Dedifferentiated amniotic fluid mesenchymal stem cell (primary cell): ENCODE measurements at regions not wholly inside any gene's neighbourhood (a gene's known extent, or its start where the extent isn't known, plus 50 kb on each side); places are given as distances from the start of the nearest gene placed in this dataset.

Experiments
- DNase-seq: peaks from one replicate; pipeline ENCODE4 v3.0.0-alpha.2; 2016; ENCODE audit errors: extremely low spot score

DNA sequence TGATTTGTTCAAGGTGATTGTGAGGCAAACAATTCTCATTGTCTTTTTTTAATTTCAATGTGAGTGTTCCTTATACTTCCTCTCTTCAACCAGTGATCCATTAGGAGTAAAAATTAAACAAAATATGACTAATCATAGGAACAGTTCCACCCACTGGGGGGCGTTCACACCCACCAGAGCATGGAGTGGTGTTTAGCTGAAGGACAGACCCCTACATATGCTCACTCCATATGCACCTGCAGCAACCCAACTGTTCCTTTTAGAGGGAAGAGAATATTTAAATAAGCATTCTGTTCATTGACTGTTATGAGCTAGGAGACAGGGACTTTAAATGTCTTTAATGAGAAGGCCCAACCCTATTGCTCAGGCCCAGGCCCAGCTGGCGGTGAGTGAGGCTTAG, 78.7 kb upstream of the DRD2 start:
- DNase-seq: no peak

DNA sequence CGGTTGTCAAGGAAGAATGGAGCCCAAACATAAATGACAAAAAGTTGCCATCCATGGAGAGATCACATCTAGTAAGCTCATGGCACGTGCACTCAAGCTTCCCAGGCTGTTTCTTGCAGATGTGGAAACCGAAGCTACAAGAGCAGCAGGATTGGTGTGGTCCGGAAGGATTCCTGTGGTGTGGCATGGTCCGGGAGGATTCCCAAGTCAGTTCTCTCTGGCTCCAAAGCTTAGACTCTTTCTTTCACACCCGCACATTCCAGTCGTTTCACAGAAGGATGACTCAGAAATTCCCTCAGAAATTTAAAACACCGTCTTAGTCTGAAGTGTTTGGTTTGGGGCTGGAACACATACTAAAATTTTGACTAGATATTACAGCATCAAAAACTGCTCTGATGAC, 78.0 kb upstream of the DRD2 start:
- peak; percentile 95 for DNase-seq

DNA sequence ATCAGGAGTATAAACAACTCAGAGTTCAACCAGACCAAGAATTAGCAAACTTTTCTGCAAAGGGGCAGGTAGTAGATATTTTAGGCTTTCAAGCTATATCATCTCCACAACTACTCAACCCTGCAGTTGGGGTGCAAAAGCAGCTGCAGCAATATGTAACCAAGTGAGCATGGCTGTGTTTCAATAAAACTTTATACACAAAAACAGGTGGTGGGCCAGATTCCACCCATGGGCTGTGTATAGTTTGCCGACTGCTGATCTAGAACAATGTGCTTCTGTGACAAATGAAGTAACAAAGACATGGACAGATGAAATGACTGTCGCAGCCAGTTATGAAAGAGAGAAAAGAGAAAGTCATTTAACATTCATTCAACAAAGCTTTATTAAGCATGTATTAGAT, 77.1 kb upstream of the DRD2 start:
- no peak for DNase-seq

DNA sequence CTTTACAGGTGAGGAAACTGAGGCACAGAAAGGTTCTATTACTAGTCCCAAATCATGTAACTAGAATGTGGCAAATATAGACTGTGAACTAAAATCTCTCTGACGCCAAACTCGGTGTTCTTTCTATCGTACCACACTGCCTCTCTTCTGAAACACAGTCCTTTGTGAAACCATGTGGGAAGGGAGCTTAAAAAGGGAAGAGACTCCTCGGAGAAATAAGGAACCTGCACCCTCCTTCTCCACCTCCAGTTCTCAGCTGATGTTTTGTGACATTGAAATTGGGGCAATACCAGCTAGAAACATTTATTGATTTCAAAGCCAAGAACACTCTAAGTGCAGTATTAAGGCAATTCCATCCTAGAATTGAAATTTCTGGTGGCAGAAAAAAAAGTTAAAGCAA, 76.4 kb upstream of the DRD2 start:
- no peak for DNase-seq

DNA sequence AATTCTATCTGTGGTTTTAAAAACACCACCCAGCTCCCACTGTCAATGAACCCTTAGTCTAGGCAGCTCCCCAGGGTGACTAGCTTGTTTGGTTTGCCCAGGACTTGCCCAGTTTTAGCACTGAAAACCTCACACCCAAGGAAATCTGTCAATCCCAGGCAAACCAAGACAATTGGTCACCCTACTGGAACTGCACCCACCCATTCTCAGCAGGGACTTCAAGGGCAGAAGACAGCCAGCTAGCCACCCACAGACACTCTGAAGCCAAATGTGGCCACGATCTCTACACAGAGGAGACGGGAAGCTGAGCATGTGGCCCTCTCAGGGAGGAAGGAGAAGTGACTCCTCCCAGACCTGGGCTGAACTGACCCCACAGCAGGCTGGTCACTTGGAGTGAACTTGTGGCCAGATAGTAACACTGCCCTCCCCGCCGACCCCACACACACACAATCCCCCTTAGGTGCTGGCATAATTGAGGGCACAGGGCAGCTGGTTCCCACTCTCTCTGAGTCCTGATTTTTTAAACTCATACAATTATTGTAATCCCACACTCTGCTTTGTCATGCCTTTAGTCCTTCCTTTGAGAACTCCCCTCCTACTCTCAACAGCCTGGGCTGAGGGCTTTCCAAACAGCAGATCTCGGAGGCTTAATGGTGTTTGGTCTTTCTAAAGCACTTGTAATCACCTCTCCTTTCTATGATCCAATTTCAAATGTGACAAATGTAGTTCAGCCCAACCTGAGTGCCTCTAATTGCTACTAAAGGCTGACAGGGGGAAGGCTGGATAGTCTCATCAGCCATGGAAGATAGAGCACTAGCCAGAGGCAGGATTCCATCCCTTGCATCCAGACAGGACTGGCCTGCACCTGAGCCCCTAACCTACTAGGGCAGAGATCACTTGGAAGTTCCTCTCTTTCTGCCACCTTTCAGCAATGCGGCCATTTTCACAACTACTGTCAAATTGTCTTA, 74.7 kb upstream of the DRD2 start:
- DNase-seq: no peak

DNA sequence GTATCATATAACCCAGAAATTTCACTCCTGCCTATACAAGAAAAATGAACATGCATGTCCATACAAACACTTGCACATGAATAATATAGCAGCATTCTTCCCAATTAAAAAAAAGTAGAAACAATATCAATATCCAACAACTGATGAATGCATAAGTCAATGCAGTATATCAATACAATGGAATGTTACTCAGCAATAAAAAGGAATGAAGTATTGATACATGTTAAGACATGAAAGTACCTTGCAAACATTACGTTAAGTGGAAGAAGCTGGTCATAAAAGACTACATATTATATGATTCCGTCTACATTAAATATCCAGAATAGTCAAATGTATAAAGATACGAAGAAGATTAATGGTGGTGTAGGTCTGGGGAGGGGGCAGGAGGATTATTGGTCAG, 73.9 kb upstream of the DRD2 start:
- DNase-seq: no peak

DNA sequence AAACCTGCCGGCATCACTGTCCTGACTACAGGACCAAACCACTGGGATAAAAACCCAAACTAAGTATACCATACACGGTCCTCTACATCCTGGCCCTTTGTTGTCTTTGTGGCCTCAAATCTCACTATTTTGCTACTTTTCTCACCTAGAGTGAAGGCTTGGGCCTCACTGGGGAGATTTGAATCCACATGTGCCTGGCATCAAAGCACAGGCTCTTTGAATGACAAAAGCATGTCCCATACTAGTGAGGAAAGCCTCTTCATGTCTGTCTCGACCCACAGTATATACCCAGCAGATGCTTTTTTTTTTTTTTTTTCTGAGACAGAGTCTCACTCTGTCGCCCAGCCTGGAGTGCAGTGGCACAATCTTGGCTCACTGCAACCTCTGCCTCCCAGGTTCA, 72.5 kb upstream of the DRD2 start:
- DNase-seq: no peak

DNA sequence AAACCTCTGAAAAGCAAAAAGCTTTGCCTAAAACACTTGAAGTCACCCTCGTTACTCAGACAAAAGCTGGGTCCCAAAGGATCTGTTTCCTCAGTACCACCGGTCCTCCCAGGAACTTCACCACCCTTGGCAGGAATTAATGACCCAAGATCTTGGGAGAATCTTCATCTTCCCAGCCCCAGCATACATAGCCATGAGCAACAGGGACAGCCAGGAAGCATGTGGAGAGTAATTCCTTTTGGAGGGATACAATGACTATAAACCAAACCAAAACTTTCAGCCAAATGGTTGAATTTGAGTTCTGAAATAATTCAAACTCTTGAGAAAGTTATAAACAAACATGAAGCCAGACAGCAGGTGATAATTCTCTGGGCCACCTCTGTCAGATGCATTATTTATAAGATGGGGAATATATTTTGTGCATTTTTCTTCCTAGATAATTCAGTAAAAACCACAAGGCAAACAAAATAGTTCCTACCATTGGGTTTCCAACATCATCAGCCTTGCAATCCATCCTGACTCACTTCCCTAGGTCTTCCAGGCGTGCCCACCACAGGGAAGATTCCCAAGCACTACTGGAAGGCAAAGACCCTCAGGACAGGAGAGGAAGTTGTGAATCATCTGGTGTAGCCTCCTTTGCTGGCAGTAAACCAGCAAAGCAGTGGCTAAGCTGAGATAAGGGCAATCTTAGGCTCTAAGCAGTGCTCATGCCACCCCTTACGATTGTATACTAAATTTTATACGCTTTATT, 71.7 kb upstream of the DRD2 start:
- DNase-seq: no peak

DNA sequence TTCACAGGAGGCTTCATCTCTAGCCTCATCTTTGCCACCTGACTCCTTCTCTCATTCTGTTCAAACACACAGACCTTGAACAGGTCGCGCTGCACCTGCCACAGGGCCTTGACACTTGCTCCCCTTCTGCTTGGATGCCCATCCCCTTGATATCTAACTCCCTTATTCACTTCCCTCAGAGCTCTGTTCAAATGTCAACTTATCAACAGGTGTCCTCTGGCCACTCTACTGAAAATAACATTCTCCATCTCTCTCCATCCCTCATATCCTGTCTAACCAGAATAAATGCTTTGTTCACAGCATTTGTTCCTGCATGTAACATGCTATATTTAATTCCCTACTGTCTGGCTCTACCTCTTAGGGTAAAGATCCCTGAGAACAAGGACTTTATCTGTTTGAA, 67.2 kb upstream of the DRD2 start:
- DNase-seq: no peak

DNA sequence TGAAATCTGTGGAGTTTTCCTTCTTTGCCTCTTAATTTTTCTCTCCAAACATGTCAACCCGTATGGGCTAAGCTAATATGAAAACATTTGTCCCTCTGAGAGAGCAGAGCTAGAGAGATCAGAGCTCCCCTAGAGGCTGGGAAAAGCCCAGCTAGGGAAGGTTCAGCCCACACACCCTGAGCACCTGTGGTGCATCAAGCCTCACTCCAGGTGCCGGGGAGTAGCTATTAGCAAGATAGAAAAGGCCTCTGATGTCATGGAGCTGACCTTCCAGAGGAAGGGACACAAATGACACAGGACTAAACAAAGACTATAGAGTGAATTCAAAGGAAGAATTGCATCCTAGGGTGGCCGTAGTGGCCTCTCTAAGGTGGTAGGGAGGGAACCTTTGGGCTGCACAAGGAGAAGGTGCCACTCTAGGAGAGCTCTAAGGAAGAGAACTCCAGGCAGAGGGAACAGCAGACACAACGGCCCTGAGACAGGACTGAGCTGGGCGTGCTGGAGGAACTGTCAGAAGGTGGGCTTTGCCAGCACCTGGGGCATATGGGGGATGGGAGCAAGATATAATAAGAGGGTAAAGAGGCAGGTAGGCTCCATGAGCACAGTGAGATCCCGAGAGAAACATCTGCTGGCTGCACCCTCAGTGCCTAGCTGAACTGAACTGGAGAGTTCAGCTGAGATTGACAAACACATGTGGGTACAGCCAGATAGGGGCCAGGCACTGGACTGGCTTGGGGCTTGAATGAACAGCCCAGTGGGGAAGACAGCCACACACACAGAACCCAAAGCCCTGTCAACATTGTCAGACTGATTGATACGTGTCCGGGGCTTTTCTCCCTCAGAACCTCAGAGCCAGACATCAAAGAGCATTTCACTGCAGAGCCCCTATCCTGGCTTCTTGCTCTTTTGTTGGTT, 65.5 kb upstream of the DRD2 start:
- DNase-seq: no peak

DNA sequence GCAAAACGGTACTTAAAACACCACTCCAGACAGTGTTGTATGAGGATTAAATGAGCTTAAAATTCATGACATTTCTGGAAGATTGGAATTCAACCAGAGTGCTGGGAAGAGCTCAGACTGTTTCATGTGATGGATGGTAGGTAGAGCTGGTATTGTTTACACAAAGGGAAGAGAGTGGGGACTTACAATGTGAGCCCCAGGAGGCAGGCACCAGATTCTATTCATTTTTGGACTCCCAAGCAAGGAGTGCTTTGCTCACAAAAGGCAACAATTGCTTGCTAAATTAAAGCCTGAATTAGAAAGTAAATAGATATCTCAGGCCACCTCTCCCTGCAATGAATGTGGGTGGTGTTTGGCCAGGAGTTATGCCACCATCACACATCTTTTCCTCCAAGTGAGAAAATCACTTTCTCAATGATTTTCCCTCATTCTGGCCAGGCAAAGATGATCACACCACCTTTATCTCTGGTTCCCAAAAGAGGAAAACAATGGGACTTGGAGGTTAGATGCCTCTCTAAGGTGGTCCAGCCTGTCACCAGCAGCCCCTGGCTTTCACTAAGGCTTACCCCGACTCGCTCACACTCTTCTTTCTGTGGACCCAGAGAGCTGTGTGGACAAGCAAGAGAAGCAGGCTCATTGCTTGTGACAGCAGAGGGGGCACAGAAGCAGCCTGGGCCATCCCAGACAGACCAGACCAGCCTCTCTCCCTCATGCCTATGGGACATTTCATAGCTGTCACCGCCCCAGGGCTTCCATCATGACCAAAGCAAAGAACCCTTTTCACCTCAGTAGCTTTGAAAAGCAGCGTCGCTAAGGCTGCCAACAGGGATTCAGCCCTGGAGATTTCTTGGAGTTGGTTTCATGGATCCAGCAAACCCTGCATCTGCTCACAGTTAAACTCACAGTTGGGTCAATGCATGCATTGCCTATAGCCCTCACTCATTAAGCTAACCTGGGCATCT, 63.5 kb upstream of the DRD2 start:
- no peak for DNase-seq

DNA sequence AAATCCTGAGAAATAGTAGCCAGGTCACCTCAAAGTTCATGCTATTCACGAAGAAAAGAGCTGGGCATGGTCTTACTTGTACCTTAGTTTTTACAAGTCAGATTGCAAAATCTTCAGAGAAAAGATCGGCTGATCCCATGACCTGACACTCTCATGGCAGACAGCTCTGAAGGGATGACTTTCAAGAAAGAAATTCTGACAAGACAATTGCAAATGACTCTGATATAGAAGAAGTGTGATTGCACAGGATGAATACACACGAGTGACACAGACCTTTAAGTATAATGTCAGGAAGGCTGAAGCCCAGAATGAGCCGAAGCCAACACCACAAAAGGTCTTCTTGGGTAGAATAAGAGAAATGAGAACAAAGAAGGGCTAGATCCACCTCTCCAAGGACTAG, 59.4 kb upstream of the DRD2 start:
- no peak for DNase-seq

DNA sequence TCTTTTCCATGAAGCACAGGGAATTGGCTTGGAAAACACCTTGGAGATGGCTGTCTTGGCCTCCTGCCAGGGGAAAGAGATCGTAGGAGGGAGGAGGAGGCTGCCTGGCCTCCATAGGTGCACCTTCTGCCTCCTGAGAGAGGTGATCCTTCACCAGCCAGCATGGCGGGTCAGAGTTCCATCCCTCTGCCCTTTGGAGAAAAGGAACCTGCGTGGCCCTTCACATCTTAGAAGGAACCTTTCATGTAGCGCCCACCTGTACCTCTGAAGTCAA, 58.2 kb upstream of the DRD2 start:
- no peak for DNase-seq

DNA sequence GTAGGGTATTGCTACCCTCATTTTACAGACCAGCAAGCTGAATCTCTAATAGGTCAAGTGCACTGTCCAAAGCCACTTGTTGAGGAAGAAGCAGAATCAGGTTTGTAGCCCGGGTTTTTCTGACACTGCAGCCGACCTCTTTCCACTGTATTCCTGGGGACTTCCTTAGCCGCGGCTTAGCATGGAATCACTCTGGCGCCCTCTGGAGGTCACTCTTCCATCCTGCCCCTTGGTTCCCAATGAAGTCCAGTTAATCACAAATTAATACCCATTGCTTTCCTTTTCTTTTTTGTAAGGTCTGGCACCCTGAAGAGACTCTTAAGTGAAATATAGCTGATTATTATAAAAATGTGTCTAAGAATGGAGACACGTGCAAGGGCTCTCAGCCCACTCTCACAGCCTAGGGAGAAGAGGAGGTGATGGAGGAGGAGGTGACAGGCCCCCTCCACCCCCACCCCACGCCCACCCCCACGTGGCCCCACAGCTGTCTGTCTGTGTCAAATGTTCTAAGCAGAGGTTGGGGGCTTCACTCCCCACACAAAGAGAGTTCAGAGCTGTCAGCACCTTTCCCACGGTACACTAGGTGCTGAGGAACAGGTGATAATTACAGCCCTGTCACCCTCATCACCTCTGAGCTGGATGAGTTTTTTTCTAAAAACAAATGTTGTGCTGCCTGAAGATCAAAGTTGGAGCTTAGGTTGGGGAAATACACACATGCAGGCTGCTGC, 57.7 kb upstream of the DRD2 start:
- peak; percentile 66 for DNase-seq

DNA sequence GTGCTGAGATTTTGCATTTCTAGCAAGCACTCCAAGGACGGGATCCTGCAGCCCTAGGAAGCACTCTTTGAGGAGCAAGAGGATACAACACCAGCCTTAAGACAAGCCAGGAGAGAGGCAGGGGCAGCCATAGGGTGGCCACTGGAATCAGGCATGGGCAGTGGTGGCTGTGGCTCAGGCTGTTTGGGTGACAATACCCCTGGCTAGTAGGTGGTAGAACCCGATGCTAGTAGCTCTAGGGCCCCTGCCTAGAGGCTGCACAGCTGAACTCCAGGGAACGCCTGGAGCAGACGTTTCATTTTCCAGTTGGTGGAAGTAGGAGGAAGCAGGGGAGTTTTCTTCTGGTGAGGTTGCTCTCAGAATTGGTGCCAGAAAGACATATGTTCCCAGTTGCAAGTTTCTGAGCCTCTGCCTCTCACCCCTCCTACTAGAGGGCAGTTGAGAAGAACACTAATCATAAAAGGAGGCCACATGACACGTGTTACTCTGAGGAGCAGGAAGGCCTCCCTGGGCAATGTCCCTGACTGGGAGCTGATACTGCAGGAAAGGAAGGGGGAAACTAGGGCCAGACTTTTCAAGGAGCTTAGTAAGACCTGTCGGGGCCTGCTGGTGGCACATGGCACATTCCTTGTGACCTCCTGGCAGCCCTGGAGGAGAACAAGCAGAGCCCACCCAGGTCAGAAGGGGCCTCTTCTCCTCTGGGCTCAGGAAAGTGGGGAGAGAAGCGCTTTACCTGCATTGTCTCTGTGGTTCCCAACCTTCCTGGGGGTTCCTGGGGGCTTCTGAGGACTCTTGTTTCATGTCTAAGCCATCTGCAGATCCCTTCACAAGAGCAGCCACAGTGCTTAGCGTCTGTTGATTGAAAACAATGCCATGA, 56.6 kb upstream of the DRD2 start:
- no peak for DNase-seq

DNA sequence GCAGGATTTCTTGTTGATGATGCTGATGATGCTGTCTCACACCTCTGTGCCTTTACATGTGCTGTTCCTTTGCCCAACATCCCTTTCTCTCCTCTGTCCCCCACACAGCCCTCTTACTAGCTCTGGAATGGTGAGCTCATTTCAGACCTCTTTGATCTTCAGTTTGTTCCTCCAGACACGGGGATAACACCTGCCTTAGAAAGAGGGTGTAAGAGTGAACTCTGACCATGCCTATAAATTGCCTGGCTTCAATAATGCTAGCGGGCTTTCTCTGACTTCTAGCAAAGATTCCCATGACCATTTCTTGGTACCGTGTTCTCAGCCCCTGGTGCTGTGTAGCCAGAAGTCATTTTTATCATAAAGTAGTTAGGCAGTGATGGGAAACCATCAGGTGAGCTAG, 55.9 kb upstream of the DRD2 start:
- no peak for DNase-seq

DNA sequence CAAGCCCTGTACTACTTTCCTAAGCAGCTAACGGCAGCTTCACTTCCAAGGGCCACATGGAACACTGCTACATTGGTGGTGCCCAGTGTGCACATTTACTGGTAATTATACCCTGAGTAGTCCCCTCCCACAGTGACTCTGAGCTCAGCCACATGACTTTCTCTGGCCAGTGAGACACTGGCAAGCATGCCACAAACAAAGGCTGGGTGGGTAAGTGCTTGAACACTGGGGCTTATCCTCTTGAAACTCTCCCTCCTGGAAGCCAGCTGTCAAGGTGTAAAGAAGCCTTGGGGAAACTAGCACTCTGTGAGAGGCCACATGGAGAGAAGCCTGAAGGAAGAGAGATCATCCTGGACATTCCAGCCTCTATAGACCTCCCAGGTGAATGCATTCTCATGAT, 54.4 kb upstream of the DRD2 start:
- no peak for DNase-seq

DNA sequence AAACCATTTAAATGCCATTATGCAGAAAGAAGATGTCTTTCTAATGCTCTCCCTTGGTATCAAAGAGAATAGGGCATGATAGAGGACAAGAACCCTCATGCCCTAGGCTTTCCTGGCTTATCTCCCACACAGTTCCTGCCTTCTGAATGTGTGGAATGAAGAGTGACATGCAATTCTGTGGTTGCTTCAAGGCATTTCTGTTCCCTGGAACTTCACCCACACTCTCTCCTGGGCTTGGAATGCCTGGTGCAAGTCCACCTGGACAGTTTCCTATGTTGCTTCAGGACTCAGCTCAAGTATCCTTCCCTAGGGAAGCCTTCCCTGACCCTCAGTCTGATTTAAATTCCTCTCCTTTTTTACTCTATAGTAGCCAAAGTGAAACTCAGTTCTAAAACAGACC, 53.8 kb upstream of the DRD2 start:
- no peak for DNase-seq

DNA sequence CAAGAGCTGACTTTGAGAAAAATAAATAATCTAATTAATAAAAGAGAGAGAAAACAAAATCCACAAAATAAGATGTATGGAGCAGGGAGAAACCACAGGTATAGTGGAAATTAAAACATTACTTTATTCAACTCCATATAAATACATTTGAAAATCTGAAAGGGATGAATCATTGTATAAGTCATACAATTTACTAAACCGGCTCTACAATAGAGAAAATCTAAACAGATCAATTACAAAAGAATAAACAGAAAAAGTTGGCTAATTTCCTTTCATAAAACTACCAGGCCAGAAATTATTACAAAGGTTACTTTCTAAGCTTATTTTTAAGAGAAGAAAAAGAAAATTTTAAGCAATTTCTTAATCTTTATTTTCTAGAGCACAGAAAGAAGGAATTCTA, 51.3 kb upstream of the DRD2 start:
- no peak for DNase-seq
